ENCODE measurements at regions not wholly inside any gene's neighbourhood (a gene's known extent, or its start where the extent isn't known, plus 50 kb on each side); places are given as distances from the start of the nearest gene placed in this dataset.
"Not testable (repeated sequence)": the region's sequence is repeated elsewhere in the genome, so short reads cannot be mapped to it uniquely, and the experiment has no call there.

DNA sequence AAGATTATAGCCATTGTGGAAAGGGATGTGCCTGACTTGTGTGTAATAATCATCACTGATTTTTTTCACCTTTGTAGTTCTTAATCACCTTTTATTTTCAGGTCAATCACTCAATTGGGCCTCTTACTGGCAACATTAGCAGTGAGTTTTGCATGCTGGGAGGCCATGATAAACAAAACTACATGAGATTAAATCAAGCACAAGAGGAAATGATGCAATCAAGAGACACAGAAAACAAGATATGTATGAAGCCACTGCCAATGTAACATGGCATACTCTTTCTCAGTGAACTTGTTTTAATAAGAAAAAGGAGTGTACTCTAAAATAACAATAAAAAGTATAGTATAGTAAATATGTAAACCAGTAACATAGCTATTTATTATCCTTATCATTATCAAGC, 69.9 kb upstream of the FSIP2 start:
- H3K27ac ChIP-seq (ENCODE audit: low read depth, low read length) = no peak overlapping the region
- no peak overlapping the region for H3K4me3 ChIP-seq (ENCODE audit: low read length)
- H3K36me3 ChIP-seq (ENCODE audit: control insufficient read depth, insufficient read depth, low read length) = no peaks in the 10 kb centered on the region
- H3K27me3 ChIP-seq (ENCODE audit: insufficient read depth, low read length, poor library complexity) = no peaks in the 10 kb centered on the region
- H3K4me2 ChIP-seq (ENCODE audit: low read length) = no peak overlapping the region
- peak; percentile 68 for DNase-seq
- H3K23ac ChIP-seq (ENCODE audit: low read length) = no peak overlapping the region
- H3K56ac ChIP-seq (ENCODE audit: low read length) = no peak overlapping the region
- H3K79me2 ChIP-seq (ENCODE audit: control insufficient read depth, insufficient read depth, low read length) = no peaks in the 10 kb centered on the region
- no peak overlapping the region for H2AK5ac ChIP-seq (ENCODE audit: low read length)
- H3K79me1 ChIP-seq (ENCODE audit: low read length) = no peaks in the 10 kb centered on the region
- no peak overlapping the region for H4K8ac ChIP-seq (ENCODE audit: low read depth, low read length)
- H2BK15ac ChIP-seq (replicated peaks; ENCODE audit: low read depth) = no peak overlapping the region
- H2BK5ac ChIP-seq (ENCODE audit: low read length) = no peak overlapping the region
- no peak overlapping the region for H2BK120ac ChIP-seq (ENCODE audit: low read depth, low read length)
- no peak overlapping the region for H4K5ac ChIP-seq (ENCODE audit: low read length)
- no peak overlapping the region for H3K9ac ChIP-seq (ENCODE audit: low read length)
- H3K4ac ChIP-seq (ENCODE audit: low read depth, low read length) = no peak overlapping the region
- H3K4me1 ChIP-seq (ENCODE audit: control insufficient read depth, low read depth, low read length) = no peaks in the 10 kb centered on the region
- no peak overlapping the region for H3K18ac ChIP-seq (ENCODE audit: low read length)

DNA sequence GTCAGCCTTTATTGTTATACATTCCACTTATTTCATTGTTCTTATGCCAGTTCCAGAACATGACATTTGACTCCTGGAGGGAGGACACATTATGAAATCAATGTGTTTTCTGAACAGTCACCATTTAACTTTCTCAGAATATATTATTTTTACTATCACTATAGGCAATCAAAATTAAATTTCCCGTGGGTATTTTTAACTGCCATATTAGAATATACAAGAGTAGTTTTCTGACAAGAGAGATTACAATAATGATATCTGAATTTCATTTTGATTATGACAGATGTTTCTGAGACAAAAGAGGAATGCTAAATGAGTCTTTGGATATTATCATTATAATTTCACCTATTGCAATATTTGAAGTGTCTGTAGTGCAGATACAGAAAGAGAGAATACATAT, 64.4 kb upstream of the FSIP2 start:
- H3K4me1 ChIP-seq (ENCODE audit: control insufficient read depth, low read depth, low read length) = no peaks in the 10 kb centered on the region
- no peak overlapping the region for H3K4me3 ChIP-seq (ENCODE audit: low read length)
- no peak overlapping the region for H3K56ac ChIP-seq (ENCODE audit: low read length)
- H2AK5ac ChIP-seq (ENCODE audit: low read length) = no peak overlapping the region
- no peak overlapping the region for H2BK5ac ChIP-seq (ENCODE audit: low read length)
- no peak overlapping the region for H3K9ac ChIP-seq (ENCODE audit: low read length)
- H3K27ac ChIP-seq (ENCODE audit: low read depth, low read length) = no peak overlapping the region
- H3K79me1 ChIP-seq (ENCODE audit: low read length) = no peaks in the 10 kb centered on the region
- H3K4me2 ChIP-seq (ENCODE audit: low read length) = no peak overlapping the region
- no peaks in the 10 kb centered on the region for H3K36me3 ChIP-seq (ENCODE audit: control insufficient read depth, insufficient read depth, low read length)
- no peak overlapping the region for H4K5ac ChIP-seq (ENCODE audit: low read length)
- no peak overlapping the region for H3K23ac ChIP-seq (ENCODE audit: low read length)
- H3K79me2 ChIP-seq (ENCODE audit: control insufficient read depth, insufficient read depth, low read length) = no peaks in the 10 kb centered on the region
- no peak for DNase-seq
- H2BK15ac ChIP-seq (replicated peaks; ENCODE audit: low read depth) = no peak overlapping the region
- H3K27me3 ChIP-seq (ENCODE audit: insufficient read depth, low read length, poor library complexity) = no peaks in the 10 kb centered on the region
- H3K4ac ChIP-seq (ENCODE audit: low read depth, low read length) = no peak overlapping the region
- no CpG with 5 or more reads among the region's 1 CpG for WGBS (ENCODE audit: extremely low coverage, insufficient coverage, low lambda C conversion rate)
- H4K8ac ChIP-seq (ENCODE audit: low read depth, low read length) = no peak overlapping the region
- H3K18ac ChIP-seq (ENCODE audit: low read length) = no peak overlapping the region
- no peak overlapping the region for H2BK120ac ChIP-seq (ENCODE audit: low read depth, low read length)

DNA sequence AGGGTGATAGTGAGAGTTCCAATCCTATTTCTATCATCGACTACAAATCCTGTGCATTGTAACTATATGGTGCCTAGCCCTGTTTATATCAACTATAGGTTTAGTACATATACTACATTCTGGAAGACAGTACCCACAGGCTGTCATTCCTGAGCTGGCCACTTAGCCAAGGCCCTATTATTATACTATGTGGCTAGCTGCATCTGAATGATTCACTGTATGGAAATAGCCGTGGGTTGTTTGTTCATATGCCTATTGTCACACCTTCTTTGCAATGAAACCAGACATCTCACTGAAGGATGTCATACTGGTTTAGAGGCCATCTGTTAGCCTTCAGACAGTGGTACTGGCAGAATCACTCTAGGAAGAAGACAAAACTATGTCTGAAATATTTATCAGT, 62.3 kb upstream of the FSIP2 start:
- Histone ChIP-seq H2BK15ac (replicated peaks; ENCODE audit: low read depth) (no peak overlapping the region), H3K4me3 (ENCODE audit: low read length) (no peak overlapping the region)

DNA sequence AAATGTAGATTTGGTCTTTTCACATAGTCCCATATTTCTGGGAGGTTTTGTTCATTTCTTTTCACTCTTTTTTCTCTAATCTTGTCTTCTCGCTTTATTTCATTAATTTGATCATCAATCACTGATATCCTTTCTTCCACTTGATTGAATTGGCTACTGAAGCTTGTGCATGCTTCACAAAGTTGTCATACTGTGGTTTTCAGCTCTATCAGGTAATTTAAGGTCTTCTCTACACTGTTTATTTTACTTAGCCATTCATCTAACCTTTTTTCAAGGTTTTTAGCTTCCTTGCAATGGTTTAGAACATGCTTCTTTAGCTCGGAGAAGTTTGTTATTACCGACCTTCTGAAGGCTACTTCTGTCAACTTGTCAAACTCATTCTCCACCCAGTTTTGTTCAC, 51.6 kb upstream of the FSIP2 start:
- not testable (repeated sequence) for H3K36me3 ChIP-seq (ENCODE audit: control insufficient read depth, insufficient read depth, low read length); H4K5ac ChIP-seq (ENCODE audit: low read length); H3K4me3 ChIP-seq (ENCODE audit: low read length); H3K79me1 ChIP-seq (ENCODE audit: low read length); H4K8ac ChIP-seq (ENCODE audit: low read depth, low read length); DNase-seq; H2BK120ac ChIP-seq (ENCODE audit: low read depth, low read length); H3K79me2 ChIP-seq (ENCODE audit: control insufficient read depth, insufficient read depth, low read length); H3K9ac ChIP-seq (ENCODE audit: low read length); H3K4me2 ChIP-seq (ENCODE audit: low read length); H2BK15ac ChIP-seq (replicated peaks; ENCODE audit: low read depth); H3K4me1 ChIP-seq (ENCODE audit: control insufficient read depth, low read depth, low read length); H3K18ac ChIP-seq (ENCODE audit: low read length); H3K56ac ChIP-seq (ENCODE audit: low read length); H3K4ac ChIP-seq (ENCODE audit: low read depth, low read length); H2BK5ac ChIP-seq (ENCODE audit: low read length); H2AK5ac ChIP-seq (ENCODE audit: low read length); H3K23ac ChIP-seq (ENCODE audit: low read length); H3K27me3 ChIP-seq (ENCODE audit: insufficient read depth, low read length, poor library complexity); H3K27ac ChIP-seq (ENCODE audit: low read depth, low read length)
- WGBS (ENCODE audit: extremely low coverage, insufficient coverage, low lambda C conversion rate) = no CpG with 5 or more reads among the region's 3 CpGs

More for the DNA sequence above, 62.3 kb upstream of the FSIP2 start:
- H2BK5ac ChIP-seq (ENCODE audit: low read length) = no peak overlapping the region
- no peaks in the 10 kb centered on the region for H3K36me3 ChIP-seq (ENCODE audit: control insufficient read depth, insufficient read depth, low read length)
- H4K8ac ChIP-seq (ENCODE audit: low read depth, low read length) = no peak overlapping the region
- H3K27ac ChIP-seq (ENCODE audit: low read depth, low read length) = no peak overlapping the region
- H3K27me3 ChIP-seq (ENCODE audit: insufficient read depth, low read length, poor library complexity) = no peaks in the 10 kb centered on the region
- H3K23ac ChIP-seq (ENCODE audit: low read length) = no peak overlapping the region
- no peak overlapping the region for H3K4me2 ChIP-seq (ENCODE audit: low read length)
- H3K4me1 ChIP-seq (ENCODE audit: control insufficient read depth, low read depth, low read length) = no peaks in the 10 kb centered on the region
- no peak overlapping the region for H2BK120ac ChIP-seq (ENCODE audit: low read depth, low read length)
- DNase-seq = no peak
- no peak overlapping the region for H2AK5ac ChIP-seq (ENCODE audit: low read length)
- H3K56ac ChIP-seq (ENCODE audit: low read length) = no peak overlapping the region
- no peaks in the 10 kb centered on the region for H3K79me2 ChIP-seq (ENCODE audit: control insufficient read depth, insufficient read depth, low read length)
- H3K79me1 ChIP-seq (ENCODE audit: low read length) = no peaks in the 10 kb centered on the region
- H3K9ac ChIP-seq (ENCODE audit: low read length) = no peak overlapping the region
- H3K18ac ChIP-seq (ENCODE audit: low read length) = no peak overlapping the region
- no peak overlapping the region for H4K5ac ChIP-seq (ENCODE audit: low read length)
- H3K4ac ChIP-seq (ENCODE audit: low read depth, low read length) = no peak overlapping the region
- no CpG with 5 or more reads among the region's 2 CpGs for WGBS (ENCODE audit: extremely low coverage, insufficient coverage, low lambda C conversion rate)

DNA sequence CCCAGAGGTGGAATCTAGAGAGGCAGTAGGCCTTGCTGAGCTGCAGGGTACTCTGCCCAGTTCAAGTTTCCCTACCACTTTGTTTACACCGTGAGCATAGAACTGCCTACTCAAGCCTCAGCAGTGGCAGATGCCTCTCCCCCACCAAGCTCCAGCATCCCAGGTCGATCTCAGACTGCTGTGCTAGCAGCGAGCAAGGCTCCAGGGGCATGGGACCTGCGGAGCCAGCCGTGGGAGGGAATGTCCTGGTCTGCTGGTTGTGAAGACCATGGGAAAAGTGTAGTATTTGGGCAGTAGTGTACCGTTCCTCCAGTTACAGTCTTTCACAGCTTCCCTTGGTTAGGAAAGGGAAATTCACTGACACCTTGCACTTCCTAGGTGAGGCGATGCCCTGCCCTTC, 50.6 kb upstream of the FSIP2 start:
- no peak overlapping the region for H4K5ac ChIP-seq (ENCODE audit: low read length)
- no peak overlapping the region for H3K27ac ChIP-seq (ENCODE audit: low read depth, low read length)
- no peak overlapping the region for H3K4me2 ChIP-seq (ENCODE audit: low read length)
- H4K8ac ChIP-seq (ENCODE audit: low read depth, low read length) = no peak overlapping the region
- H3K4me1 ChIP-seq (ENCODE audit: control insufficient read depth, low read depth, low read length) = no peaks in the 10 kb centered on the region
- no peak overlapping the region for H3K4me3 ChIP-seq (ENCODE audit: low read length)
- H3K9ac ChIP-seq (ENCODE audit: low read length) = no peak overlapping the region
- no peak overlapping the region for H3K23ac ChIP-seq (ENCODE audit: low read length)
- H3K79me2 ChIP-seq (ENCODE audit: control insufficient read depth, insufficient read depth, low read length) = no peaks in the 10 kb centered on the region
- no peaks in the 10 kb centered on the region for H3K36me3 ChIP-seq (ENCODE audit: control insufficient read depth, insufficient read depth, low read length)
- no CpG with 5 or more reads among the region's 7 CpGs for WGBS (ENCODE audit: extremely low coverage, insufficient coverage, low lambda C conversion rate)
- no peak overlapping the region for H2BK15ac ChIP-seq (replicated peaks; ENCODE audit: low read depth)
- no peak overlapping the region for H2BK120ac ChIP-seq (ENCODE audit: low read depth, low read length)
- no peak overlapping the region for H2BK5ac ChIP-seq (ENCODE audit: low read length)
- H3K27me3 ChIP-seq (ENCODE audit: insufficient read depth, low read length, poor library complexity) = no peaks in the 10 kb centered on the region
- no peaks in the 10 kb centered on the region for H3K79me1 ChIP-seq (ENCODE audit: low read length)
- H3K4ac ChIP-seq (ENCODE audit: low read depth, low read length) = no peak overlapping the region
- no peak overlapping the region for H3K56ac ChIP-seq (ENCODE audit: low read length)
- H3K18ac ChIP-seq (ENCODE audit: low read length) = no peak overlapping the region
- no peak overlapping the region for H2AK5ac ChIP-seq (ENCODE audit: low read length)
- no peak for DNase-seq
